ENCODE measurements at regions not wholly inside any gene's neighbourhood (a gene's known extent, or its start where the extent isn't known, plus 50 kb on each side); places are given as distances from the start of the nearest gene placed in this dataset.

- no peak for TF ChIP-seq CTCF (conservative IDR thresholded peaks at IDR 0.05)
- no peak for TF ChIP-seq ZFX (IDR thresholded peaks at IDR 0.05)
These were observed 807.9 kb upstream of the SPRY2 start for GRCh38 chr13:81148822-81149221.
